GM23338 (cell line): ENCODE measurements at regions not wholly inside any gene's neighbourhood (a gene's known extent, or its start where the extent isn't known, plus 50 kb on each side); places are given as distances from the start of the nearest gene placed in this dataset.

Experiments used
- ATAC-seq: fragments of 200-7000 bp; cut with Tn5 transposase; 3 replicates; pipeline ENCODE4 v1.9.1; 2020
- DNase-seq: peaks from one replicate; pipeline ENCODE4 v3.0.0-alpha.2; 2015; ENCODE audit warnings: low spot score
- H2AFZ ChIP-seq: fragments of 200-600 bp; sonication (generic); 2 replicates; pipeline ENCODE4 v1.8.0; 2016; ENCODE audit warnings: antibody characterized with exemption, mild to moderate bottlenecking, moderate library complexity
- H3F3A ChIP-seq: fragments of 200-600 bp; sonication (generic); replicated peaks from 2 replicates; pipeline ENCODE4 v1.8.0; 2017; ENCODE audit warnings: antibody characterized with exemption, mixed run types, low read depth
- H3K27ac ChIP-seq: fragments of 200-600 bp; sonication (generic); 2 replicates; pipeline ENCODE4 v1.6.1; 2016; ENCODE audit warnings: low read depth
- H3K27me3 ChIP-seq: fragments of 200-600 bp; sonication (generic); 2 replicates; pipeline ENCODE4 v1.8.0; 2016; ENCODE audit warnings: mild to moderate bottlenecking, mixed run types, moderate library complexity; ENCODE audit not compliant: insufficient read depth
- H3K36me3 ChIP-seq: fragments of 200-600 bp; sonication (generic); 2 replicates; pipeline ENCODE4 v1.8.0; 2016; ENCODE audit warnings: mild to moderate bottlenecking; ENCODE audit not compliant: insufficient read depth
- H3K4me1 ChIP-seq: fragments of 200-600 bp; sonication (generic); 2 replicates; pipeline ENCODE4 v1.8.0; 2016; ENCODE audit warnings: mild to moderate bottlenecking, moderate library complexity; ENCODE audit not compliant: insufficient read depth
- H3K4me2 ChIP-seq: fragments of 200-600 bp; sonication (generic); 2 replicates; pipeline ENCODE4 v1.7.1; 2017; ENCODE audit warnings: mixed run types
- H3K4me3 ChIP-seq: fragments of 200-600 bp; sonication (generic); 2 replicates; pipeline ENCODE4 v1.6.1; 2016; ENCODE audit warnings: mixed run types
- H3K79me2 ChIP-seq: fragments of 200-600 bp; sonication (generic); replicated peaks from 2 replicates; pipeline ENCODE4 v1.8.0; 2017; ENCODE audit warnings: mild to moderate bottlenecking; ENCODE audit not compliant: insufficient read depth
- H3K9me2 ChIP-seq: fragments of 200-600 bp; sonication (generic); 2 replicates; pipeline ENCODE4 v1.8.0; 2017; ENCODE audit not compliant: insufficient read depth
- H4K20me1 ChIP-seq: fragments of 200-600 bp; sonication (generic); replicated peaks from 2 replicates; pipeline ENCODE4 v1.8.0; 2017; ENCODE audit warnings: mild to moderate bottlenecking; ENCODE audit not compliant: insufficient read depth
- H3K27ac Mint-ChIP-seq: 2 replicates; pipeline ENCODE4 v1.8.0; 2020; ENCODE audit warnings: inconsistent platforms, mild to moderate bottlenecking, moderate library complexity, mixed read lengths
- H3K27me3 Mint-ChIP-seq: 3 replicates; pipeline ENCODE4 v1.8.0; 2022; ENCODE audit warnings: low read depth, mild to moderate bottlenecking, moderate library complexity, mixed read lengths, inconsistent platforms; ENCODE audit not compliant: insufficient read depth, poor library complexity
- H3K36me3 Mint-ChIP-seq: 3 replicates; pipeline ENCODE4 v1.8.0; 2021; ENCODE audit warnings: low read depth, mild to moderate bottlenecking, inconsistent platforms, moderate library complexity, mixed read lengths
- H3K4me1 Mint-ChIP-seq: 3 replicates; pipeline ENCODE4 v1.8.0; 2020; ENCODE audit warnings: mild to moderate bottlenecking, inconsistent platforms, mixed read lengths
- H3K4me3 Mint-ChIP-seq: 3 replicates; pipeline ENCODE4 v1.8.0; 2021; ENCODE audit warnings: moderate library complexity, mild to moderate bottlenecking, inconsistent platforms, mixed read lengths
- H3K9me3 Mint-ChIP-seq: 3 replicates; pipeline ENCODE4 v1.8.0; 2020; ENCODE audit warnings: moderate library complexity, mild to moderate bottlenecking, inconsistent platforms, mixed read lengths
- CREB1 ChIP-seq: fragments of 250-450 bp; sonication (Bioruptor Pico); IDR thresholded peaks from 2 replicates; pipeline ENCODE4 v1.5.0; 2020; ENCODE audit warnings: low read depth, mild to moderate bottlenecking, moderate library complexity
- CTCF ChIP-seq, 2 experiments: fragments of 200-600 bp in 1 of 2; sonication (generic) in 1 of 2; conservative IDR thresholded peaks; 2 replicates each; pipeline versions ENCODE4 v1.5.1 to v1.6.1; 2016 to 2017; ENCODE audit warnings: antibody characterized with exemption in 2 of 2, low read depth in 2 of 2, mild to moderate bottlenecking in 2 of 2, moderate library complexity in 1 of 2
- ZNF462 ChIP-seq: fragments of 250-450 bp; sonication (Bioruptor Pico); IDR thresholded peaks from 2 replicates; pipeline ENCODE4 v1.5.0; 2020; ENCODE audit warnings: mild to moderate bottlenecking, moderate library complexity

- no peaks in the 10 kb centered on the region for H3K36me3 ChIP-seq
- Mint-ChIP-seq H3K27me3 (peaks cover 2% of the 10 kb centered on the region), H3K36me3 (no peaks in the 10 kb centered on the region), H3K4me3 (no peak overlapping the region), H3K4me1 (no peaks in the 10 kb centered on the region), H3K27ac (no peak overlapping the region), H3K9me3 (no peaks in the 10 kb centered on the region)
- no peak overlapping the region for H3K4me2 ChIP-seq
- no peak overlapping the region for H3K27ac ChIP-seq
- H3K79me2 ChIP-seq, result no peaks in the 10 kb centered on the region
- no peaks in the 10 kb centered on the region for H4K20me1 ChIP-seq
- no peak for DNase-seq
- ATAC-seq, result no peak
- H3K4me3 ChIP-seq, result no peak overlapping the region
- H3F3A ChIP-seq, result no peaks in the 10 kb centered on the region
- no peaks in the 10 kb centered on the region for H3K27me3 ChIP-seq
- H3K9me2 ChIP-seq, result 0 out of 2 replicates have a peak, but pooled peaks cover 7% of the 10 kb centered on the region
- TF ChIP-seq CTCF (conservative IDR thresholded peaks at IDR 0.05; ENCODE audit: low read depth in 2 of 2), result no peak
- H3K4me1 ChIP-seq, result no peaks in the 10 kb centered on the region
- H2AFZ ChIP-seq, result no peak overlapping the region
Measured at GRCh38 chr1:217025381-217025780, 302.2 kb upstream of the ESRRG start.

DNA sequence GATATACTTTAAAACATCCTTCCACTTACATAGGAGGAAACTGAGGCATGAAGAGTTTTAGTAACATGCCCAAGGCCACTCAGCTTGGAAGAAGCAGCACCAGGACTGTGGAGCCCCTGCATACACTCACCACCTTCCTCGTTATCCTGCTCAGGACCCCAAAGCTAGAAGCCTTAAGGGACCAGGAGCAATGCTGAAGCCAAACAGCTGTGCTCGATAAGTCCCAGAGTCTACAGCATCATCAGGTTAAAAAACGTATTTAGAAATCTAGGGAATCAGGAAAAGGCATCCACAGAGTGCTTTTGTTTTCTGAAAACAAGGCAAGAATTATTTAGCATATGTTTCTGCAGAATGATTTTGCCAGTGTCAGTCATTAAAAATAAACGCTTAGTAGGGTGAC is 301.7 kb upstream of the ESRRG start:
- Histone ChIP-seq H3K36me3 (no peaks in the 10 kb centered on the region), H3F3A (no peaks in the 10 kb centered on the region), H3K9me2 (0 out of 2 replicates have a peak, but pooled peaks cover 3% of the 10 kb centered on the region), H3K4me1 (no peaks in the 10 kb centered on the region), H3K27ac (no peak overlapping the region), H4K20me1 (no peaks in the 10 kb centered on the region), H3K4me3 (no peak overlapping the region), H3K27me3 (no peaks in the 10 kb centered on the region), H3K79me2 (no peaks in the 10 kb centered on the region), H3K4me2 (no peak overlapping the region), H2AFZ (no peak overlapping the region)
- H3K4me3 Mint-ChIP-seq, result no peak overlapping the region
- ATAC-seq (no peak), DNase-seq (no peak)
- H3K9me3 Mint-ChIP-seq, result no peaks in the 10 kb centered on the region
- H3K4me1 Mint-ChIP-seq, result no peaks in the 10 kb centered on the region
- H3K27ac Mint-ChIP-seq, result no peak overlapping the region
- TF ChIP-seq CREB1 (CRISPR knock-in tag) (no peak), ZNF462 (CRISPR knock-in tag) (no peak)
- peaks cover 2% of the 10 kb centered on the region for H3K27me3 Mint-ChIP-seq
- H3K36me3 Mint-ChIP-seq, result no peaks in the 10 kb centered on the region
